ENCODE measurements at regions not wholly inside any gene's neighbourhood (a gene's known extent, or its start where the extent isn't known, plus 50 kb on each side); places are given as distances from the start of the nearest gene placed in this dataset.

DNA sequence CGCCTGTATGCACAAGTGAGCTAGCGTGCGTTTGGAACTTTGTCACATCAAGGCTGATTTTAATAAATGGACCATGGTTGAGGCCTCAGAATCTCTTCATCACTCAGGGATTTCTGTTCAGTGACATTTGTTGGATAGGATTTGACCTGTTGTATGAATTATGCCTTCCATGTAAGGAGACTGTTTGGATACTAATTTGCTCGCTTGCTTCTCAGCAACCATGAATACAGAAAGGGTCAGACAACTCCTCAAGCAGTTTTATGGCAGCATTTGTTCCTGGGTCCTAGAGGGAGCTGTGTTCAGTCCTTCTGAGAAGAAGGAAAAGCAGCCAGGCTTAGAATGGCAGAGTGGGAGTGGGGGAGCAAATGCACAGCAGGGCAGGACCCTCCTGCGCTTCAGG lies 269.7 kb upstream of the LCORL start:
- Histone ChIP-seq H3K4me3 (no peak overlapping the region), H3K9me3 (no peaks in the 10 kb centered on the region), H3K36me3 (no peaks in the 10 kb centered on the region), H3K27ac (no peak overlapping the region), H3K4me1 (no peaks in the 10 kb centered on the region), H3K27me3 (no peaks in the 10 kb centered on the region)
- ATAC-seq (ENCODE audit: low FRiP score in 2 of 2) (no peak), DNase-seq (no peak)
- WGBS, 2 donors: 74 to 75% methylated on average over 5 of the region's 5 CpGs
- TF ChIP-seq POLR2A (IDR thresholded peaks at IDR 0.05) (no peak), POLR2AphosphoS5 (IDR thresholded peaks at IDR 0.05) (no peak), EP300 (IDR thresholded peaks at IDR 0.05) (no peak)

DNA sequence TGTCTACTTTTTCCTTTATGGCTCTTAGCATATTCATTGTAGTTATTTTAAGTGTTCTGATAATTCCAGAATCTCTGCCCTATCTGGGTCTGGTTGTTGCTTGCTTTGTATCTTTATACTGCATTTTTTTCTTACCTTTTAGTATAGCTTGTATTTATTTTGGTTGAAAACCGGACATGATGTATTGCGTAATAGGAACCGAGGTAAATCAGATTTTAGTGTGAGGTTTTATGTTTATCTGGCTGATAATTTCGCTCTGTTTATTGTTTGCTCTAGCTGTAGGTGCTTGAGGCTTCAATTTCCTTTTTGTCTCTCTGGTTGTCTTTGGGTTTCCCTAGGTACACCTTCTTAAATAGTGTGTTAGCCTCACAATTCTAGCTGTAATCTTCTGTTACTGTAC lies 263.8 kb upstream of the LCORL start:
- WGBS, 2 donors: 79 to 85% methylated on average over 4 of the region's 4 CpGs
- no peaks in the 10 kb centered on the region for H3K9me3 ChIP-seq
- H3K36me3 ChIP-seq: no peaks in the 10 kb centered on the region
- no peak overlapping the region for H3K27ac ChIP-seq
- no peak overlapping the region for H3K4me3 ChIP-seq
- no peaks in the 10 kb centered on the region for H3K4me1 ChIP-seq
- ATAC-seq (ENCODE audit: low FRiP score in 2 of 2): no peak
- H3K27me3 ChIP-seq: no peaks in the 10 kb centered on the region
- no peak for DNase-seq
- TF ChIP-seq POLR2AphosphoS5 (IDR thresholded peaks at IDR 0.05) (no peak), POLR2A (IDR thresholded peaks at IDR 0.05) (no peak), EP300 (IDR thresholded peaks at IDR 0.05) (no peak)
- TF ChIP-seq, protein P1, sequence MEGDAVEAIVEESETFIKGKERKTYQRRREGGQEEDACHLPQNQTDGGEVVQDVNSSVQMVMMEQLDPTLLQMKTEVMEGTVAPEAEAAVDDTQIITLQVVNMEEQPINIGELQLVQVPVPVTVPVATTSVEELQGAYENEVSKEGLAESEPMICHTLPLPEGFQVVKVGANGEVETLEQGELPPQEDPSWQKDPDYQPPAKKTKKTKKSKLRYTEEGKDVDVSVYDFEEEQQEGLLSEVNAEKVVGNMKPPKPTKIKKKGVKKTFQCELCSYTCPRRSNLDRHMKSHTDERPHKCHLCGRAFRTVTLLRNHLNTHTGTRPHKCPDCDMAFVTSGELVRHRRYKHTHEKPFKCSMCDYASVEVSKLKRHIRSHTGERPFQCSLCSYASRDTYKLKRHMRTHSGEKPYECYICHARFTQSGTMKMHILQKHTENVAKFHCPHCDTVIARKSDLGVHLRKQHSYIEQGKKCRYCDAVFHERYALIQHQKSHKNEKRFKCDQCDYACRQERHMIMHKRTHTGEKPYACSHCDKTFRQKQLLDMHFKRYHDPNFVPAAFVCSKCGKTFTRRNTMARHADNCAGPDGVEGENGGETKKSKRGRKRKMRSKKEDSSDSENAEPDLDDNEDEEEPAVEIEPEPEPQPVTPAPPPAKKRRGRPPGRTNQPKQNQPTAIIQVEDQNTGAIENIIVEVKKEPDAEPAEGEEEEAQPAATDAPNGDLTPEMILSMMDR (IDR thresholded peaks at IDR 0.05): no peak

DNA sequence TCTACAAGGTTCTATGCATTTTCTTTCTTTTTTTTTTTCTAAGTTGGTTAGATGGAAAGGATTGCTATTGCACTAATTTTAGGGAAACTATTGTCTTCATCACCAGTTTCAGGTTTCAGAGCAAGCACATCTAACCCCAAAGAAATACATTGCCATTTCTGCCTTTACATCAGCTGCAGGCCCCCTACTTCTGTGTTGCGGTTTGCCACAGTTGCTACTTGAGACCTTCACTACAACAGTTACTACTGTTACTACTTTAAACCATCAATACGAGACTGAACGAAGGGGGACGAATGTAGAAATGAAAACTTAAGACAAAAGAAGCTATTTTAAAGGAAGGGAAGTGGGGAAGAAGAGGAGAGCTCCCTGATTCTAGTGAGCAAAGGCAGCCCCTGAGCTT lies 256.7 kb upstream of the LCORL start:
- ATAC-seq (ENCODE audit: low FRiP score in 2 of 2): no peak
- no peaks in the 10 kb centered on the region for H3K27me3 ChIP-seq
- H3K36me3 ChIP-seq: no peaks in the 10 kb centered on the region
- H3K4me3 ChIP-seq: no peak overlapping the region
- TF ChIP-seq POLR2A (IDR thresholded peaks at IDR 0.05) (no peak), POLR2AphosphoS5 (IDR thresholded peaks at IDR 0.05) (no peak)
- TF ChIP-seq, protein P1 (IDR thresholded peaks at IDR 0.05): no peak
- 80 to 86% methylated on average over 4 of the region's 4 CpGs for WGBS, 2 donors
- H3K4me1 ChIP-seq: no peaks in the 10 kb centered on the region
- no peak for DNase-seq
- no peak overlapping the region for H3K27ac ChIP-seq
- no peaks in the 10 kb centered on the region for H3K9me3 ChIP-seq

DNA sequence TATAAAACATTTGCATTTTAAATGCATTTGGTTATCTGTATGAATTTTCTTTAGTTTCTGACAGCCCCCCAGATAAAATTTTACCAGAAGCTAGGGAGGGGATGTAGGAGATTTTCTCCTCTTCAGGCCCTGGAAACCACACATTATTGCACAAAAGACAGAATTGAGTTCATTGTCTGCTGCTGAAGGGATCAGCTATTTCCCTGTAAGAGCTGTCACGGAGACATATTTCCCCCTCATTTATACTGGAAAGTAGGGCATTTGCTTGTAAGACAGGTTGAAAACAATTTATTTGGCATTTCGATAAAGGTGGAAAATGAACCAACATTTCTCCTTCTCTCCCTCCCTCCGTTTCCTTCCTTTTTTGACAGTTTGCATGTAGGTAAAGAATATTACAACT lies 241.3 kb upstream of the LCORL start:
- no peaks in the 10 kb centered on the region for H3K4me1 ChIP-seq
- no peaks in the 10 kb centered on the region for H3K27me3 ChIP-seq
- no peak overlapping the region for H3K4me3 ChIP-seq
- no peaks in the 10 kb centered on the region for H3K36me3 ChIP-seq
- H3K27ac ChIP-seq: no peak overlapping the region
- ATAC-seq (ENCODE audit: low FRiP score in 2 of 2): no peak
- H3K9me3 ChIP-seq: no peaks in the 10 kb centered on the region
- WGBS, 2 donors: 83 to 86% methylated on average over 3 of the region's 3 CpGs
- TF ChIP-seq, protein P1 (IDR thresholded peaks at IDR 0.05): no peak
- no peak for TF ChIP-seq EP300 (IDR thresholded peaks at IDR 0.05)
- TF ChIP-seq POLR2A (IDR thresholded peaks at IDR 0.05): no peak
- TF ChIP-seq POLR2AphosphoS5 (IDR thresholded peaks at IDR 0.05): no peak
- DNase-seq: no peak

DNA sequence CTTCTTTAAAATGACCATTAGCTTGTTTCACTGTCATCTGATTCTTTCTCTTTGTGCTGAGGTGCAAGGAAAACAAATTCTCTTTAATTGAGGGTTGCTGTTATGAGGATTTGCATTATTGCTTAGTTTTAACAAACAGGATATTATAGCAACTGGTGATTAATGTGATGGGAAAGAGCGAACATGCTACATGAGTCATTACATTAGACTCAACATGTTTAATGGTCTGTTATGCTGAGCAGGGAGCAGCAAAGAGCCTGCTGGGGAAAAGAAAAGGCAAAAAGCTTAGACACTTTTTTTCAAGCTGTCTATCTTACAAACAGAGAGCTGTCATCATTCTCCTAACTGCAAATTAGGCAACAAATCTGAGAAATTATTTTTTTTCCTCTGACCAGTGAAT lies 230.5 kb upstream of the LCORL start:
- DNase-seq: no peak
- Histone ChIP-seq H3K27ac (no peak overlapping the region), H3K9me3 (no peaks in the 10 kb centered on the region), H3K4me1 (no peaks in the 10 kb centered on the region), H3K4me3 (no peak overlapping the region), H3K36me3 (no peaks in the 10 kb centered on the region), H3K27me3 (no peaks in the 10 kb centered on the region)
- ATAC-seq (ENCODE audit: low FRiP score in 2 of 2): no peak
- TF ChIP-seq EP300 (IDR thresholded peaks at IDR 0.05) (no peak), POLR2AphosphoS5 (IDR thresholded peaks at IDR 0.05) (no peak), POLR2A (IDR thresholded peaks at IDR 0.05) (no peak)
- TF ChIP-seq, protein P1 (IDR thresholded peaks at IDR 0.05): no peak
- WGBS, 2 donors: 74 to 78% methylated on average over 1 of the region's 1 CpG
